Tibial nerve (tissue), 3 donors: ENCODE measurements at regions not wholly inside any gene's neighbourhood (a gene's known extent, or its start where the extent isn't known, plus 50 kb on each side); places are given as distances from the start of the nearest gene placed in this dataset.
"Not testable (repeated sequence)": the region's sequence is repeated elsewhere in the genome, so short reads cannot be mapped to it uniquely, and the experiment has no call there.

ENCODE experiments used
- CTCF ChIP-seq, 5 experiments: fragments of 200-600 bp in 3 of 5; fragments of 450-650 bp in 2 of 5; sonication (generic) in 3 of 5; IDR thresholded peaks; one replicate each; pipeline ENCODE4 v1.5.1; 2016 to 2019; ENCODE audit warnings: antibody characterized with exemption in 5 of 5, mild to moderate bottlenecking in 3 of 5, moderate library complexity in 2 of 5
- POLR2A ChIP-seq, 2 donors: fragments of 450-650 bp; IDR thresholded peaks; one replicate each; pipeline ENCODE4 v1.6.1; 2017; ENCODE audit warnings: antibody characterized with exemption in 2 of 2, mild to moderate bottlenecking in 2 of 2, moderate library complexity in 2 of 2

- not testable (repeated sequence) for TF ChIP-seq CTCF, POLR2A (IDR thresholded peaks at IDR 0.05)
Observed at GRCh38 chr9:62952840-62953239, 1763.0 kb downstream of the SPATA31A7 start.
